ENCODE measurements at regions not wholly inside any gene's neighbourhood (a gene's known extent, or its start where the extent isn't known, plus 50 kb on each side); places are given as distances from the start of the nearest gene placed in this dataset.

- ChIA-PET POLR2A (no interaction called here), CTCF (no interaction called here)
- Mint-ChIP-seq H3K27me3 (no peaks in the 10 kb centered on the region), H3K27ac (no peak overlapping the region), H3K4me3 (no peak overlapping the region), H3K4me1 (ENCODE audit: low read depth) (no peaks in the 10 kb centered on the region), H3K36me3 (ENCODE audit: low read depth) (no peaks in the 10 kb centered on the region), H3K9me3 (peaks cover 17% of the 10 kb centered on the region)
- no peaks in the 10 kb centered on the region for H3K27me3 ChIP-seq (ENCODE audit: control insufficient read depth in 1 of 2, insufficient read depth in 2 of 2, low read length in 2 of 2)
- H3K4me3 ChIP-seq (ENCODE audit: low read length), result no peak overlapping the region
- no peak for TF ChIP-seq CTCF (IDR thresholded peaks at IDR 0.05)
- H3K4me1 ChIP-seq (ENCODE audit: insufficient read depth, low read length), result no peaks in the 10 kb centered on the region
- H3K9me3 ChIP-seq (ENCODE audit: control insufficient read depth in 1 of 2, insufficient read depth in 1 of 2, low read length in 2 of 2), result peaks cover 0 to 4% of the 10 kb centered on the region in 2 experiments
- ATAC-seq (ENCODE audit: poor library complexity) (no peak), DNase-seq (no peak)
- no peak overlapping the region for H3K27ac ChIP-seq (ENCODE audit: low read depth in 1 of 2, low read length in 2 of 2)
- intact Hi-C loops (cut with DNase I, micrococcal nuclease), result no loop called here
- H3K36me3 ChIP-seq (ENCODE audit: insufficient read depth, low read length), result no peaks in the 10 kb centered on the region
Measured at GRCh38 chr14:82536566-82536965, 1002.9 kb upstream of the SEL1L start.

- CTCF ChIA-PET, result no interaction called here
- Histone ChIP-seq H3K4me3 (ENCODE audit: low read length) (no peak overlapping the region), H3K27ac (ENCODE audit: low read depth in 1 of 2, low read length in 2 of 2) (no peak overlapping the region), H3K27me3 (ENCODE audit: control insufficient read depth in 1 of 2, insufficient read depth in 2 of 2, low read length in 2 of 2) (no peaks in the 10 kb centered on the region), H3K4me1 (ENCODE audit: insufficient read depth, low read length) (no peaks in the 10 kb centered on the region), H3K9me3 (ENCODE audit: control insufficient read depth in 1 of 2, insufficient read depth in 1 of 2, low read length in 2 of 2) (peaks cover 0 to 4% of the 10 kb centered on the region in 2 experiments), H3K36me3 (ENCODE audit: insufficient read depth, low read length) (no peaks in the 10 kb centered on the region)
- H3K27ac Mint-ChIP-seq, result no peak overlapping the region
- no peak for TF ChIP-seq CTCF (IDR thresholded peaks at IDR 0.05)
- no peak overlapping the region for H3K4me3 Mint-ChIP-seq
- H3K9me3 Mint-ChIP-seq, result peaks cover 15% of the 10 kb centered on the region
- no peaks in the 10 kb centered on the region for H3K36me3 Mint-ChIP-seq (ENCODE audit: low read depth)
- intact Hi-C loops (cut with DNase I, micrococcal nuclease), result no loop called here
- DNase-seq (no peak), ATAC-seq (ENCODE audit: poor library complexity) (no peak)
- H3K4me1 Mint-ChIP-seq (ENCODE audit: low read depth), result no peaks in the 10 kb centered on the region
- POLR2A ChIA-PET, result no interaction called here
- H3K27me3 Mint-ChIP-seq, result no peaks in the 10 kb centered on the region
Measured at GRCh38 chr14:82537831-82538230, 1004.2 kb upstream of the SEL1L start.

- Histone ChIP-seq H3K4me1 (ENCODE audit: insufficient read depth, low read length) (no peaks in the 10 kb centered on the region), H3K9me3 (ENCODE audit: control insufficient read depth in 1 of 2, insufficient read depth in 1 of 2, low read length in 2 of 2) (peaks cover 0 to 10% of the 10 kb centered on the region in 2 experiments), H3K4me3 (ENCODE audit: low read length) (no peak overlapping the region), H3K27ac (ENCODE audit: low read depth in 1 of 2, low read length in 2 of 2) (no peak overlapping the region), H3K27me3 (ENCODE audit: control insufficient read depth in 1 of 2, insufficient read depth in 2 of 2, low read length in 2 of 2) (no peaks in the 10 kb centered on the region), H3K36me3 (ENCODE audit: insufficient read depth, low read length) (no peaks in the 10 kb centered on the region)
- POLR2A ChIA-PET, result no interaction called here
- DNase-seq (no peak), ATAC-seq (ENCODE audit: poor library complexity) (no peak)
- CTCF ChIA-PET, result no interaction called here
- Mint-ChIP-seq H3K27me3 (no peaks in the 10 kb centered on the region), H3K9me3 (peaks cover 16% of the 10 kb centered on the region), H3K36me3 (ENCODE audit: low read depth) (no peaks in the 10 kb centered on the region), H3K4me1 (ENCODE audit: low read depth) (no peaks in the 10 kb centered on the region), H3K4me3 (no peak overlapping the region), H3K27ac (no peak overlapping the region)
- intact Hi-C loops (cut with DNase I, micrococcal nuclease), result no loop called here
- TF ChIP-seq CTCF (IDR thresholded peaks at IDR 0.05), result no peak
Measured at GRCh38 chr14:82546401-82546800, 1012.7 kb upstream of the SEL1L start.

Data from CD4-positive, alpha-beta T cell (primary cell).